GM20000 (cell line): ENCODE measurements at regions not wholly inside any gene's neighbourhood (a gene's known extent, or its start where the extent isn't known, plus 50 kb on each side); places are given as distances from the start of the nearest gene placed in this dataset.
"Not testable (repeated sequence)": the region's sequence is repeated elsewhere in the genome, so short reads cannot be mapped to it uniquely, and the experiment has no call there.

Source experiments
- DNase-seq: peaks from one replicate; pipeline ENCODE4 v3.0.0; 2012; ENCODE audit warnings: low spot score
- CTCF ChIP-seq: IDR thresholded peaks from 2 replicates; pipeline ENCODE4 v1.5.1; 2012; ENCODE audit warnings: mild to moderate bottlenecking, control low read depth; ENCODE audit errors: extremely low read depth, missing control alignments

DNA sequence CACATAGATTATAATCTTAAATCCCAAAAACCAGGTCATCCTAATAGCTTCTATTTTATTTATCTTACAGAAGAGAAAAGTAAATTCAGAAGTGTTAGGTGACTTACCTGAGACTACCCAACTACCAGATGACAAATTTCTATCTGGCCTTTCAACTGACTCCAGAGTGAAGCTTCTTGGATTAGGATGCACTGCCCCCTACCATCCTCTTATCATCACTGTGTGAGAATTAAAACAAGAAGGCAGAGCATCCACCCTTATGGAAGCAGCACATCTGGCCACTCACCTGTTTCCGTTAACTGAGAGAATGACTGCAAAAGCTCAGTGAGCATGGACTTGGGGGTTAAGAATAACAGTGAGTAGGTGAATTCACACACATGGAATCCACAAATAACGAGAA is 502.6 kb upstream of the TECRL start:
- no peak for TF ChIP-seq CTCF

DNA sequence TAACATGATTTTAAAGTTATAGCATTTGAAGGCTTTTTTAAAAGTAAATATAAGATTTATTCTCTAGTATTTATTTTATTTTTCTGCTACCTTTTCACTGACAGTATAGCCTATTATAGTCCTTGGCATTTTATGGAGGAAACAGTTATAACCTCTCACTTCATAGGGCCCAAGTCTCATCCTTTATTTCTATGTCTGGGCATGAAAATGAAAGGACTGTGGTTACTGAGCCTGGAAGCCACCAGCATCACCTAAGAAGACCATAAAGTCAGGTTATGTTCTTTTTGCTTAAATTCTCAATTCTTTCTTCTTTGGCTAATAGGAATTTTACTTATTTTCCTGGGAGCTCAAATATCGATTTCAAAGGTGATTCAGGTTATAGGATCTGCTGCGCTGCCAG is 494.7 kb upstream of the TECRL start:
- DNase-seq = no peak
- no peak for TF ChIP-seq CTCF

More for the DNA sequence above, 502.6 kb upstream of the TECRL start:
- no peak for DNase-seq

- no peak for DNase-seq
- no peak for TF ChIP-seq CTCF
Observed at GRCh38 chr4:64899563-64899962, 490.3 kb upstream of the TECRL start.

DNA sequence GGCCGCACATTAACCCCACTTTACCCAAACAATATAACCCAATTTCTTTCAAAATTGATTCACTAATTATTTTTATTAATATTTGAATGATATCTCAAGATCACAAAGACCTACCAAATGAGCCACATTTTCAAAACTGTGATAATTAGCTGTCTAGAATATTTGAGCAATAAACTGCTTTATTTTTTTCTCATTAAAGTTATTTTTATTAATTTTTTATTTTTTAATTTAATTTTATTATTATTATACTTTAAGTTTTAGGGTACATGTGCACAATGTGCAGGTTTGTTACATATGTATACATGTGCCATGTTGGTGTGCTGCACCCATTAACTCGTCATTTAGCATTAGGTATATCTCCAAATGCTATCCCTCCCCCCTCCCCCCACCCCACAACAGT is 489.8 kb upstream of the TECRL start:
- not testable (repeated sequence) for DNase-seq

GRCh38 chr4:64897683-64898082 is 488.4 kb upstream of the TECRL start:
- no peak for DNase-seq
- TF ChIP-seq CTCF = no peak

DNA sequence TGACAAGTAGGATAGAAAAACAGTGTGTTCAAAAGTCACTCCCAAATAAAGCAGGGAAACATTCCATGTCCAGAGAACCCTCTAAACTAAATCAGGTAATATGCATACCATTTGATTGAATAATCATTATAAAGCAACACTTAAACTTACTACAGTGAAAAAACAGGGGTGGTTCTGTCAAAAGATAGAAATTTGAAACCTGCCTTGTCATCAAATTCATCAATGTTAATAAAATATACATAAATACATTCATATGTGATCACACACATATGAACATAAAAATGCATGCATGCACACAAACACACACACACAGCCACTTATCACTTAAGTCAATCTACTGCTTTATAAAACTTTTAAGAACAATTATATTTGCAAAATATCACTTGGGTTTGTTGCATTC is 485.8 kb upstream of the TECRL start:
- DNase-seq = no peak
- no peak for TF ChIP-seq CTCF

GRCh38 chr4:64893205-64893604 is 484.0 kb upstream of the TECRL start:
- DNase-seq = no peak
- no peak for TF ChIP-seq CTCF

DNA sequence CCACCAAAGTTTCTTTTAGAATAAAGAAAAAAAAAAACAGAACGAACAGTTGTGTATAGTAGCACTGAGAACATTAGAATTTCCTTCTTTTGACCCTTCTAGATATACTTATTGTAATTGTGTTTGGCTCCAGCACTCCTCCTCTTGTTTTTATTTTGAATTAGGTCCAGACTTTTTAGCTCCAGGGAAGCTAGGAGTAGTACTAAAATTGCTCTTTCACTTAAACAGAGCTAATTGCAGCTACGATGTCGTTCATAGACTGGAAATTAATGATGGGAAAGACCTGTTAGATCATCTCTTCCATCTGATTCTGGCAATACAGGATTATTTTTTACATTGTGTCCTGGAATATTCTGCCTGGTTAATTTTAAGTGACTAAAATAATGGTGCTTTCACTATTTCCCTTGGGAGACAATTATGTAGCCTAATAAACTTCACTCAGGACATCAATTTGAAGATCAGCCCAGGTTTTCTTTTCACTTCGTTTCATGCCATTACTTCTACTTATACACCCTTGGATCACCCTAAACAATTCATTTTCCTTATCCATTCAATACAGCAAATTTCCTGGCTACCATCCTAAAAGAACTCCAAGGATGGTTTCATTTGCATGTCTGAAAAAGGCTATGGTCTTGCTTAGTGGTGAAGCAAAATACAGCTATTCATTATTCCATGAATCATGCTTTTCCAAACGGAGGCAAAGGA is 480.8 kb upstream of the TECRL start:
- no peak for DNase-seq
- TF ChIP-seq CTCF = no peak
